ENCODE measurements at regions not wholly inside any gene's neighbourhood (a gene's known extent, or its start where the extent isn't known, plus 50 kb on each side); places are given as distances from the start of the nearest gene placed in this dataset.

DNA sequence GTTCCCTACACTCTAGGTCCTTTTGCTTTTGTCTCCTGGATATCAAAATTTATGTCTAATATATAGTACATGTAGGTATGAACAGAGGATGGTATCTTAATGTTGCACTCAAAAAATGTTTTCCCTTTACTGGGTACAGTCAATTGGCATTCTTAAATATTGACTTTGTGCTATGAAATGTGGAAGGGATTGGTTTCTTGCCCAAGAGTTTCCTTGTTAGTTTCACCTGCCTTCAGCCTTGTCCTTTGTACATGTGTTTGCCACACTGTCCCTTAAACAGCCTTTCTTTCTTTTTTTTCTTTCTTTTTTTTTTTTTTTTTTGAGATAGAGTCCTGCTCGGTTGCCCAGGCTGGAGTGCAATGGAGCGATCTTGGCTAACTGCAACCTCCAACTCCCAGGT lies 287.1 kb downstream of the SQOR start:
- TF ChIP-seq, protein P1, sequence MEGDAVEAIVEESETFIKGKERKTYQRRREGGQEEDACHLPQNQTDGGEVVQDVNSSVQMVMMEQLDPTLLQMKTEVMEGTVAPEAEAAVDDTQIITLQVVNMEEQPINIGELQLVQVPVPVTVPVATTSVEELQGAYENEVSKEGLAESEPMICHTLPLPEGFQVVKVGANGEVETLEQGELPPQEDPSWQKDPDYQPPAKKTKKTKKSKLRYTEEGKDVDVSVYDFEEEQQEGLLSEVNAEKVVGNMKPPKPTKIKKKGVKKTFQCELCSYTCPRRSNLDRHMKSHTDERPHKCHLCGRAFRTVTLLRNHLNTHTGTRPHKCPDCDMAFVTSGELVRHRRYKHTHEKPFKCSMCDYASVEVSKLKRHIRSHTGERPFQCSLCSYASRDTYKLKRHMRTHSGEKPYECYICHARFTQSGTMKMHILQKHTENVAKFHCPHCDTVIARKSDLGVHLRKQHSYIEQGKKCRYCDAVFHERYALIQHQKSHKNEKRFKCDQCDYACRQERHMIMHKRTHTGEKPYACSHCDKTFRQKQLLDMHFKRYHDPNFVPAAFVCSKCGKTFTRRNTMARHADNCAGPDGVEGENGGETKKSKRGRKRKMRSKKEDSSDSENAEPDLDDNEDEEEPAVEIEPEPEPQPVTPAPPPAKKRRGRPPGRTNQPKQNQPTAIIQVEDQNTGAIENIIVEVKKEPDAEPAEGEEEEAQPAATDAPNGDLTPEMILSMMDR (IDR thresholded peaks at IDR 0.05), result no peak
- TF ChIP-seq POLR2AphosphoS5 (IDR thresholded peaks at IDR 0.05; ENCODE audit: low read depth, low read length), result no peak
- TF ChIP-seq, protein P2, sequence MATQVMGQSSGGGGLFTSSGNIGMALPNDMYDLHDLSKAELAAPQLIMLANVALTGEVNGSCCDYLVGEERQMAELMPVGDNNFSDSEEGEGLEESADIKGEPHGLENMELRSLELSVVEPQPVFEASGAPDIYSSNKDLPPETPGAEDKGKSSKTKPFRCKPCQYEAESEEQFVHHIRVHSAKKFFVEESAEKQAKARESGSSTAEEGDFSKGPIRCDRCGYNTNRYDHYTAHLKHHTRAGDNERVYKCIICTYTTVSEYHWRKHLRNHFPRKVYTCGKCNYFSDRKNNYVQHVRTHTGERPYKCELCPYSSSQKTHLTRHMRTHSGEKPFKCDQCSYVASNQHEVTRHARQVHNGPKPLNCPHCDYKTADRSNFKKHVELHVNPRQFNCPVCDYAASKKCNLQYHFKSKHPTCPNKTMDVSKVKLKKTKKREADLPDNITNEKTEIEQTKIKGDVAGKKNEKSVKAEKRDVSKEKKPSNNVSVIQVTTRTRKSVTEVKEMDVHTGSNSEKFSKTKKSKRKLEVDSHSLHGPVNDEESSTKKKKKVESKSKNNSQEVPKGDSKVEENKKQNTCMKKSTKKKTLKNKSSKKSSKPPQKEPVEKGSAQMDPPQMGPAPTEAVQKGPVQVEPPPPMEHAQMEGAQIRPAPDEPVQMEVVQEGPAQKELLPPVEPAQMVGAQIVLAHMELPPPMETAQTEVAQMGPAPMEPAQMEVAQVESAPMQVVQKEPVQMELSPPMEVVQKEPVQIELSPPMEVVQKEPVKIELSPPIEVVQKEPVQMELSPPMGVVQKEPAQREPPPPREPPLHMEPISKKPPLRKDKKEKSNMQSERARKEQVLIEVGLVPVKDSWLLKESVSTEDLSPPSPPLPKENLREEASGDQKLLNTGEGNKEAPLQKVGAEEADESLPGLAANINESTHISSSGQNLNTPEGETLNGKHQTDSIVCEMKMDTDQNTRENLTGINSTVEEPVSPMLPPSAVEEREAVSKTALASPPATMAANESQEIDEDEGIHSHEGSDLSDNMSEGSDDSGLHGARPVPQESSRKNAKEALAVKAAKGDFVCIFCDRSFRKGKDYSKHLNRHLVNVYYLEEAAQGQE (IDR thresholded peaks at IDR 0.05; ENCODE audit: insufficient read depth in 1 of 2, low read depth in 2 of 2, low read length in 1 of 2), result no peak
